ENCODE measurements at regions not wholly inside any gene's neighbourhood (a gene's known extent, or its start where the extent isn't known, plus 50 kb on each side); places are given as distances from the start of the nearest gene placed in this dataset.

DNA sequence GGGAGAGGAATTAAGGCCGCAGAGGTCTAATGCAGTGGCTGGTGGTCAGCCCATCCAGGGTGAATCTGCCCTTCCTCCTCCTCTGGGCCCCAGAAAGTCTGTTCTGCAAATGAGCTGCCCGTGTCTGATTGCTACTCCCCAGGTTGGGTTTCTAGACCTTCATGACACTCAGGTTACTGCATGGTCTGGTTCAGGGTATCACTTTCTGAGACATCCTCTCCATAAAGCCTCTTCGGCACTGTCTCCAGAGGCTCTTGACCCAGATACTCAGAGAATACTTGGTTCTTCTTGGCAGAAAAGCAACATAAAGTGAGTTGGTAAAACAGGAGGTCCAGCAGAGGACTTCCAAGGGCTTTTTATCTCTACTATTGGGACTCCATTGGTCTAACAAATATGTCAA, 62.5 kb upstream of the GDNF start:
- DNase-seq = no peak

DNA sequence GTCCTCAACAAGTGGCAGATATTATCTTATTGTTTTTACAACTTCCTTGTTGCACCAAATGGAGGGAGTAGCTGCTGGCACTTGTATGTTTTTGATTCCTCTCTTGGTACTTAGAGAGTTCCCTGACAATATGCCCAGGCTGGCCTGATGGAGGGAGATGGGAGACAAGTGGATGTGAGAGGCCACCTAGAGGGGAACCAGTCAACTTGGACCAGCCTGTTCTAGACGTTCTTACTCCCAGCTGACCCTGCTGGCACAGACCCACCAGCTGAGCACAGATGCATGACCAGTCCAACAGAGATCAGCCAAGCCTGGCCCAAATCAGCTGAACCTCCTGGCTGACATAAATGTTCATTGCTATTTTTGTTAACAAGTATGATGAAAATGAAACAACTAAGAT, 60.9 kb upstream of the GDNF start:
- DNase-seq = peak; percentile 69

DNA sequence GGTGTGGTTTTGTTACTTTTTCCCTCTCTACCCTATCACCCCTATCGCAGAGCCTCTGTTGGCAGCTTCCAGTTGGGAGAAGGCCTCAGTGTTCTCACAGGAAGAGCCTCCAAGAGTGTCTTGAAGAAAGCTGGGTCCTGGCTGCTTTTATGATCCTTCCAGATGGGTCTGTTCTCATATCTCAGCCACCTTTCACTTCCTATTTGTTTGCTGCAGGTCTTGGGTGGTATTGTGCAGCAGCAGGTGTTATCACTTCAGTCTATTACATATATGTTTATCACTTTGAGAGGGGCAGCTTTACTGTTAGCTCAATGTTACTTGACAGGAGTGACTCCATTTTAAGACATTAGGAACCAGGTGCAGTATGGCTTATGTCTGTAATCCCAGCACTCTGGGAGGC, 59.2 kb upstream of the GDNF start:
- no peak for DNase-seq

DNA sequence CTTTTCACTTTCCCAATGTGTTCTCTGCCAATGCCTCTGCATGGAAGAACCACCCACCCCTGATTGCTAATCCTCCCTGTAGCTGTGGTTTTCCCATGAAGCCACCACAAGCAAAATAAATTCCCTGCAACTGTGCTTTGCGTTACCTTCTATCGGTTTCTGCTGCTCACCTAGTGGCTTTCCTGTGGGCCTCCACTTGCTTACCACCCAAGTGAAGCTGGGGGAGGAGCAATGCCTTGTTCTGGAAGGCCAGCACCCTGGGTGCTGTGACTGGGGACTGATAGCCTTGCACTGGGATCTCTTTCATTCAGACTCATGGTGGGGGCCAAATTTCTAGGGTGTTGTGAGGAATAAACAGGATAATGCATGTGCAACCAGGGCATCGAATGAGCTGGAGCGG, 56.3 kb upstream of the GDNF start:
- no peak for DNase-seq

DNA sequence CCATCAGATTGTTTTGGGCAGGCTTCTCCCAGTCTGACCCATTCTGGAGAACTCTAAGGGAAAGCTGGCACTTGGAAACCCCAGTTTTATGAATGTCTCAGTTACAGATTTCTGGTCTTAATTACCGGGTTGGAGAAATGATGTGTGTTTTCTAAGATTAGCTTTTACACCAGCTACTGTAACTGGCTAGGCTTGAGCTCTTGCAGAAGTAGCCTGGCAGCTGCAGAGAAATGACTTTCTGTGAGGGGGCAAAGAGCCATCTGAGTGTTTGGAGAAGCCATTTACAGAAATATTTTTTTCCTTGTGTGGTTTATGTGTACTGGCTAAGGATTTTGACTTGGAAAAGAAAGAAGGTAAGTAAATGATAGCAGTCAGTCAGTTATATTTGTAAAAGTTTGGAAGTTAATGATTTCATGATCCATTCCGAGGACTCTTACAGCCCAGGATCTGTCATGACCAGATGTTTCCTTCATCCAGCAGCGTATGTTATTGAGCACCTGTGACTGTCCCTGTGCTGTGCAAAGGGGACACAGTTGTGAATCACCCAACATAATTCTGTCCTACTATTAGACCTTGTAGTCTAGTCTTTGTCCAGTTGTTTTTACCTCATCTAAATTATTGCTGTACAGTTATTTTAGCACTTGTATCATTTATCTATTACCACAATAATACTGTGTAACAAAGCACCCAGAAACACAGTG, 53.7 kb upstream of the GDNF start:
- no peak for DNase-seq

DNA sequence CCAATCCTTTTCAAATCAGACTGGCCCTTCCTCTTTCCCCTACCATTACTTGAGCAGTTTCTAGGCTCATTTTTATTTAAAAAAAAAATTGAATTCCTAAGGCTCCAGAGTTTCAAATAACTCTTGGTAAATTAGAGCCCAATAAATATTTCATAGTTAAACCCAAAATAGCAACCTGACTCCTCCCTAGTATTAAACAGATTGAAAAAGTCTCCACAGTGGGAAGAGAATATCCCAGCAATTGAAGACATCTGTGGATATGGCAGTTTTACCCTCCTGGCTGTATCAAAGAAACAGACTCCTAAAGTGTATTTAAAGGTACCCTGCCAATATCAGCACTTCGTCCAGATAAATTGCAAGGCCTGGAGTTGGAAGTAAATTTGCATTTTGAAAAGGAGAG, 52.7 kb upstream of the GDNF start:
- no peak for DNase-seq

DNA sequence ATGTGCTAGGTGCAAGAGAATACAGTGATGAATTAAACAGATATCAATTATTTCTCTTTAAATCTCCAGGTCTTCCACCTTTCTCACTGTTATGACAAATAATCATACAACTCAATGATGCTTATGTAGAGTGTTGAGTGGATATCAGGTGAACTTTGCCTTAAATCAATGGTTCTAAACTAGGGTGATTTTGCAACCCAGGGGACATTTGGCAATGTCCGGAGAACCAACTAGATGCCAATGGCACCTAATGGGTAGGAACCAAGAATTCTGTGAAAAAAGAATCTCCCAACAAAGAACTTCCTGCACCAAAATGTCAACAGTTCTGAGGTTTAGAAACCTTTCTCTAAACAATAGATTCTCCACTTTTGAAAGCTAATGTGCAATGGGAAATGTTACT, 52.0 kb upstream of the GDNF start:
- no peak for DNase-seq

DNA sequence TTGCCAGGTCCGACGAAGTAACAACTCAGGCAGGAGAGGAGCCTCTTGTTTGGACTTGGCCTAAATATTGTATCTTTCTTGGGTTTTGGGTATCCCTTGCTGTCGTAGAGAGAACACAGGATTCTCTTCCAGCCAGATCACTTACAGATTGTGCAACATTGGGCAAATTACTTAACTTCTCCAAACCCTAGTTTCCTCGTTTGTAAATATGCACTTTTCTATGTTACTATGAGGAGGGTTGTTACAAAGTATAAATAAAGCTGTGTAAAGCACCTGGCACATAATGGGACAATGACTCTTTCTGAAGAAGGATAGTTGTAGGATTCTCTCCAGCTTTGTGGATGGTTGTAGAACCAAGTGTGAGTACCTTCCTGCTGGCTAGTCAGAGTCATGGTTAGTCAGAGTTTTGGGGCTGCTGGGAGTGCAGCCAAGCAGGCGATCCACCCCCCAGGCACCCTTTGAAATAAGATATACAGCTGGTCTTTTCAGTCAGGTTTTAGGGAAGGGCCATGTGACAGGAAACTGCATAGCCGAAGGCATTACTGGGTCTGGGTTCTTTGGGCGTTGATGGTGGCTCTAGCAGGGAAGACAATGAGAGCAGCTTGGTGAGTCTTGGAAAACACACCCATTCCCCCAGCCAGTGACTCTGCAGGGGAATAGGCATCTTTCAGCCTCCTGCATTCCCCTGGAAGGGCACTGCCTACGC, 49.9 kb upstream of the GDNF start:
- DNase-seq = peak; percentile 93

Data from HCEC 1CT (cell line).